ENCODE measurements at regions not wholly inside any gene's neighbourhood (a gene's known extent, or its start where the extent isn't known, plus 50 kb on each side); places are given as distances from the start of the nearest gene placed in this dataset.
A peak's percentile ranks its signal among the peaks of the same experiment; 100 is the strongest.
"Not testable (repeated sequence)": the region's sequence is repeated elsewhere in the genome, so short reads cannot be mapped to it uniquely, and the experiment has no call there.

DNA sequence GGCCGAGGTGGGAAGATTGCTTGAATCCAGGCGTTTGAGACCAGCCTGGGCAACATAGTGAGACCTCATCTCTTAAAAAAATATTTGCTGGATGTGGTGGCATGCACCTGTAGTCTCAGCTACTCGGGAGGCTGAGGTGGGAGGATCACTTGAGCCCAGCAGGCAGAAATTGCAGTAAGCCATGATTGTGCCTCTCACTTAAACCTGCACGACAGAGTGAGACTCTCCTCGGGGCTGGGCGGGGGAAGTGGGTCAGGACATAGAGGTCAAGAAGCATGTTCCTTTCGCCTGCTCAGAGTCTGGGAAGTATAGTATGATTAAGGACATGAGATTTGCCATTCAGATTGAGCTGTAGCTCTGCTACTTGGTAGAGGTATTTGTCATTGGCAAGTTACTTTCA, 52.3 kb downstream of the SEPTIN7 start:
- DNase-seq (ENCODE audit: low spot score) = not testable (repeated sequence)

DNA sequence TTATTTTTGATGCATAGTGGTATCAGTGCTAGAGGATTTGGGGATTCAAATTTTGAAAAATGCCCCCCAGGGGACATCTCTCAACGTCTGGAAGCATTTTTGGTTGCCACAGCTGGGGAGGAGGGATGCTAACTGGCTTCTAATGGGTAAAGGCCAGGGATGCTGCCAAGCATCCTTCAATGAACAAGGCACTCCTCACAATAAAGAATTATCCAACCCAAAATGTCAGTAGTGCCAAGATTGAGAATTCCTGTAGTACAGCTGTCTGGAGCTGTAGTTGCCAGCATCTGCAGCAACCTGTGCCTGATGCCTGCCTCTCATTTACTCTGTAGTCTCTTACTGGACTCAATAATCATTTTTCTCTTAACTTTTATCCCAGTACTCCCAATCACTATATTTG, 53.5 kb downstream of the SEPTIN7 start:
- no peak for DNase-seq (ENCODE audit: low spot score)

DNA sequence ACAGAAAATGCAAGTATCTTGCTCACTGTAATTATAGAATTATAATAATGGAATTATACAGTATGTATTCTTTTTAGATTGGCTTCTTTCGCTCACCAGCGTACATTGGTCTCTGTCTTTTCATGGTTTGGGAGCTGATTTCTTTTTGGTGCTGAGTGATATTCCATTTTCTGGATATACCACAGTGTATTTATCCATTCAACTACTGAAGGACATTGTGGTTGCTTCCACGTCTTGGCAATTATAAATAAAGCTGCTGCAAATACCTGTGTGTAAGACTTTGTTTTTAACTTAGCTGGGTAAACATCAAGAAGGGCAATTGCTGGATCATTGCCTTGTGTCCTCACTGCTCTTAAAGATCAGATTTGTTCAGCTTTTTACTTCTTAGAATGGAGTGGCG, 55.3 kb downstream of the SEPTIN7 start:
- DNase-seq (ENCODE audit: low spot score) = no peak

DNA sequence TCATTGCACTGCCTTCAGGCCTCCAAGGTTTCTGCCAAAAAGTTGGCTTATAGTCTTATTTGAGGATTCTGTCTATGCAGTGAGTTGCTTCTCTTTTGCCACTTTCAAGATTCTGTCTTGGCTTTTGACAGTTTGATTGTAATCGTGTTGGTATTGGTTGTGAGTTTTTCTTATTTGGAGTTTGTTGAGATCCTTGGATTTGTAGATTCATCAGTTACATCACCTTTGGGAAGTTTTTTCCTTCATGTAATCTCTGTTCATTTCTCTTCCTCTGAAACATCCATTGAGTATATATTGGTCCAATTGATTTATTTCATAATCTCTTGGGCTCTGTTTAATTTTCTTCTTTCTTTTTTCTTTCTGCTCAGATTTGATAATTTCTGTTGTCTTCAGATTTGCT, 59.8 kb downstream of the SEPTIN7 start:
- DNase-seq (ENCODE audit: low spot score) = no peak

DNA sequence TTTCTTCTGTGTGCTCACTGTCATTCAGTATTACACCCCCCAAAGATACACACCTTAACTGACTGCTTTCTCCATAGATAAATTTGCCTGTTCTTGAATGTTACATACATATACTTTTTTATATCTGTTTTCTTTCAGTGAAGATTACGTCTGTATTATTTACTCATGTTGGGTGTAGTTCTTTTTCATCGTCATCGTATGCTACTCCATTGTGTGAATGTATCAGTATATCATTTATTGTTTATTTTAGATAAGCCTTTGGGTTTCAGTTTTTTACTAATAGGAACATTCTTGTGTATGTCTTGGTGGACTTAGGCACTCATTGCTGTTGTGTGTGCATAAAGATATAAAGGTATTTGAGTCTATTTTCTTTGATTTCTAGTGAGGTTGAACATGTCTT, 64.4 kb downstream of the SEPTIN7 start:
- no peak for DNase-seq (ENCODE audit: low spot score)

DNA sequence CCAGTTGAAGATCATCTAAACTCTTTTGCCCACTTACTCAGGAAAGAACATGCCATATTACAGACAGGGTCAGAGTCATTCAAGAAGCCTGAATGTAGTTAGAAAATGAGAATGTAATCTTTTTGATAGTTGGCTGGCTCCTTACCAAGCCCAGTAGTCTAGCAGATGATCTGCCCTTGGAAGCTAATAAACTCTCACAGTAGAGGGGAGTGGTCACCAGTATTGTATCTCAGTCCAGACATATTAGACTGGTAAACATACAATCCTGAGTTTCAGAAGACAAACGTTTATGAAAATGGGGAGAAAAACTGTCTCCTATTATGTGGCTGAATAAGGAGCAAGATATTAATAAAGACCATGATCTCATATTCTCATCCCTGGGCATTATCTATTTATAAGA, 65.3 kb downstream of the SEPTIN7 start:
- no peak for DNase-seq (ENCODE audit: low spot score)

DNA sequence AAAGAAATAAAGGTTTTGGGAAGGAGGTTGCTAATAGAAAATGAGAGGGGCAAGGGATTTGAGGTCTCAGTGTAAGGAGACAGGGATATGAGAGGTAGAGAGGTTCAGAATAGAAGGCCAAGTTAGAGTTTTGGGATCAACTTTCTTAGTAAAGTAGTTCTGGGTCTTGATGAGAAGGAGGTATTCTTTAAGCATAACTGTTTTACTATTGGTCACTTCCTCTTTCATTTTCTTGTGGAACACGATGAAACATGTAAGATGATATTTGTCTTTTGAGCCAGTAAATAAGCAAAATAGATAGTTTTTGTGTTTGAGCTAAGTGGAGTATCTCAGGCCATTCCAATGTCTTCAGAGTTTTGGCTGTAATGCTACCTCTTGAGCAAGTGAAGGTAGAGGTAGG, 68.3 kb downstream of the SEPTIN7 start:
- not testable (repeated sequence) for DNase-seq (ENCODE audit: low spot score)

DNA sequence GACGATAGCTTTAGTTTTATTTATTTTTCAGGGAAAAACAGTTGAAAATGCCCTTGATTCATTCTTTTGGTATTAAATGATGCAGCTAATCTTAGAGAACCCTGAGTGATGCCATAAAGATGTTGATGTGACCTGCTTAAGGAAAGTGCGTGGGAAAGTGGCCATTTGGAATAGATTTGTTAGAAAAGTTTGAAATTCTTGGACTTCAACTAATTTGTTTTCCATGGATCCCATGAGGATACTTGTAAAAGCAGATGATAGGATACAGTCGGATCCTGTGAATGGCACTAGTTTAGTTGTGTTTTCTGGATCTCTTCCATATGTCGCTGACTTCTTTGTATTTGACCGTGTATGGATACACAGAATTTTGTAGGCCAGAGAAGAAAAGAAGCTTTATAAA, 69.0 kb downstream of the SEPTIN7 start:
- DNase-seq (ENCODE audit: low spot score) = no peak

DNA sequence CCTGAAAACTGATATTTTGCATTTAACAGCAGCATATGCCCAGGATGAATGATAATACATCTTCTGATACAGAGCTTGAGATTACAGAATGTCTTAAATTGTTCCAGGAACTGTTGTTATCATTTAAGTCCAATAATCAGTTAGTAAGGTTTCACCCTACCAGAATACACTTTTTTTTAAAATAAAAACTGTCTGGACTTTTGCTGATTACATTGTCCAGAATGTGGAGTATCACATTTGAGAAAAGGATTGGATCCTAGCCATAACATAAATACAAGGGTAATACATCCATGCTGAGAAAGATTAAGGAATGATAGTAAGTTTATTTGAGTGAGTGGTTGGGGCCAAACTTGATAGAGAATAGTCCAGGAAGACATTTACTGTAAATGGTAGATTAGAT, 71.0 kb downstream of the SEPTIN7 start:
- no peak for DNase-seq (ENCODE audit: low spot score)

DNA sequence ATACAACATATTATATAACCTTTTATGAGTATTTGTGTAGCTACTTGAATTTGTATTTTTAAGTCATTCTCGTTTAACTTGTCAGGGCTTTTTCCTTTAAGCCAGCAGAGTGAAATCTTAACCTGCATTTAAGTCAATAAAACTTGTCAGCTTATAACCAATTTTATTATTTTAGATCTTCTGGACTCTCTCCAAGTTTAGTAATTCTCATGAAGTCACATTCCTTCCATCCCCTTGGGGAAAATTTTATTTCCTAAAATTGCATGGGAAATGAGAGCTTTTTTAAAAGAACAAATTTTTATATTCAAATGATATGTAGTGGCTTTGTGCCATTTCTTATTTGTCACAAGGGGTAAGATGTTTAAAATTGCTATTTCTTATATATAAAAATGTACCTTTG, 74.0 kb downstream of the SEPTIN7 start:
- DNase-seq (ENCODE audit: low spot score) = no peak

DNA sequence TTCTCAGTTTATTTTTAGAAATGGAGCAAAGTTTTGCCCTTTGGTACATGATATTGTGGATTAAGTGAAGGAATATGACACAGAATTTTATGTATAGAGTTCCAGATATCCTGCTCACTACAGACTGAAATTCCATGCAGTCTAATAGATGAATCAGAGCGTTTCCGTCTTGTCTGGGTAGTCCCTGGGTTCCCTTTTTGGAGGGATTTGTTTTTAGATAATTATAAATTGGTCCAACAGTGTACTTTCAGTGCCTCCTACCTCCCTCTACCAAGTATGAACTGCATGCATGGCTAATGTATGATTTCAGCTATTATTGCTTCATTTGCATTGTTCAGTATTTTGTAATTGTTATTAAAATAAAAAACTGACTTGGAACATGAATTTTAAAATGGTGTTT, 74.4 kb downstream of the SEPTIN7 start:
- peak; percentile 17 for DNase-seq (ENCODE audit: low spot score)

DNA sequence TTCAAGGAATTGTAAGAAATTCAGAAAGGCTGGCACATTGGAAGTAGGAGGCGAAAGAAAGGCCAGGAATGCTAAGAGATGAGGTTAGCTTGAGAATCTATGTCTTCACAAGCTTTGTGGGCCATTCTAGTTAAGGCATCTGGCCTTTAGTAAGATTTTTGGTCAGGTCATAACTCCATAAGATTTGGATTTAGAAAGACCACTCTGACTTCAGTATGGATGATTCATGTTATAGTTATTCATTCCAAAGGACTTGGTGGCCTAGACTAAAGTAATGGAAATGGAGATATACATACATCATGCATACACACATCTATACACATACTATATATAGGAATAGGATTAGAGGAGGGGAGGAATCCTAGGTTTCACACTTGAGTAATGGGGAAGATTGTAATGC, 77.5 kb downstream of the SEPTIN7 start:
- DNase-seq (ENCODE audit: low spot score) = no peak

DNA sequence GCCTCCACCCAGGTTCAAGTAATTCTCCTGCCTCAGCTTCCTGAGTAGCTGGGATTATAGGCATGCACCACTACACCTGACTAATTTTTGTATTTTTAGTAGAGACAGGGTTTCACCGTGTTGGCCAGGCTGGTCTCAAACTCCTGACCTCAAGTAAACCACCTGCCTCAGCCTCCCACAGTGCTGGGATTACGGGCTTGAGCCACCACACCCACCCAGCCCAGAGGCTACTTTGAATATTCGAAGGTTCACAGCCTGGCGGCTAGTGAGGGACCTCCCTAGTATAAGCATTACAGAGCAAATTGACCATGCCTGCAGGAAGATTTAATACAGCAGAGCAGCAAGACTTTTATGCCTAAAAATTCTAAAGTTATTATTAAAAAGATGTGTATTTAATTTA, 86.6 kb downstream of the SEPTIN7 start:
- not testable (repeated sequence) for DNase-seq (ENCODE audit: low spot score)

DNA sequence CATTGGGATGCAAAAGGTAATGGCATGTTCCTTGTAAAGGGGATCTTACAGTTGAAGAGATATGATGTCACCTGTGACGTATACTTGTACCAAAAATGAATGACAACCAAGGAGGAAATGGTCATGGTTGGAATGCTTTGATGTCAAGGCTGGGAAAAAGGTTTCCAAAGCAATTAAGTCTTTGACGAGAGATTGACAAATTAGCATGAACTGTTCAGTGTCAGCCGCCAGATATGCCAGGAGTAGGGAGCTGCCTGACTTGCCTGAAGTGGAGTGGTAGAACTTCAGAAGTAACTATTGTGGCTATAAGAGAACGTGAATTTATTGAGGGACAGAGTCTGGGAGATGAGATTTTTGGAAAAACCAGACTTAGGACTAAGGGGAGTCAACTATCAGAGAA, 88.1 kb downstream of the SEPTIN7 start:
- DNase-seq (ENCODE audit: low spot score) = no peak

DNA sequence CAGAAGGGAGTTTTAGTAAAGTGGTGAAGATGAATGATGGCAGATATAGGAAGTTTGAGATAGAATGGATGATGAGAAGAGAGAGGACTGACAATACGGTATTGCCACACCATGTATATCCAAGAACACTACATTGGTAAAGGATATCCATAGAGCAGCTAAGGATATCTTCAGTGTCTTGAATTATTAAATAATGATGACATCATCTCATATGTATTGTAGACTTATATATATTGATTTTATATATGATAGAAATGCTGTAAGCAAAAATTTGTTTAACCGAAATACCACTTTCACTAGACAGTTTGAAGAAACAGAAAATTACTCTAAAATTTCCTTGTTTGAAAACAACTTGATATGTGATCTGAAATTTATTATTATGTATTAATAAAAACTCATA, 89.0 kb downstream of the SEPTIN7 start:
- DNase-seq (ENCODE audit: low spot score) = no peak

DNA sequence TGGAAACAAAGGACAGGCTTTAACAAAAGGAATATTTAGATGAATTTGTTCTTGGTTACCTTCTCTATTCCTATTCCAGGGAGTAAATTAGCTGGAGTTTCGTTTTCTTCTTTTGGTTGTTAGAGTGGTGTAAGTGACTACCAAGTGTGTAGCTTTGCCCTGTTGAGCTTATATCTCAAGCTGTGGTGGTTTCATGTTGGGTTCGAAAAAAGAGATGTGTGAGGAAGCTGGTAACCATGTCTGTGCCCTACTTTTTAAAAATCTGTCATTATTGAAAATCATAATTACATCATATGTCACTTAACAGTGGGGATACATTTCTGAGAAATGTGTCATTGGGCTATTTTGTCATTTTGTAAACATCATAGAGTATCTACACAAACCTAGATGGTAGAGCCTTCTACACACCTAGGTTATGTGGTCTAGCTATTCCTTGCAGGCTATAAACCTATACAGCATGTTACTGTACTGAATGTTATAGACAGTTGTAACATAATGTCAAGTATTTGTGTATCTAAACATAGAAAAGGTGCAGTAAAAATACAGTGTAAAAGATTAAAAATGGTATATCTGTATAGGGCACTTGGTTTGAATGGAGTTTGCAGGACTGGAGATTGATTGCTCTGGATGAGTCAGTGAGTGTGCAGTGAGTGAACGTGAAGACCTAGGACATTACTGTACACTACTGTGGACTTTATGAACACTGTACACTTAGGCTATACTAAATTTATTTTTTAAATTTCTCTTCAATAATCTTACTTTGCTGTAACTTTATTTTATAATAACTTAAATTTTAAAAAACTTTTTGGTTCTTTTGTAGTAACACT, 90.4 kb downstream of the SEPTIN7 start:
- no peak for DNase-seq (ENCODE audit: low spot score)

DNA sequence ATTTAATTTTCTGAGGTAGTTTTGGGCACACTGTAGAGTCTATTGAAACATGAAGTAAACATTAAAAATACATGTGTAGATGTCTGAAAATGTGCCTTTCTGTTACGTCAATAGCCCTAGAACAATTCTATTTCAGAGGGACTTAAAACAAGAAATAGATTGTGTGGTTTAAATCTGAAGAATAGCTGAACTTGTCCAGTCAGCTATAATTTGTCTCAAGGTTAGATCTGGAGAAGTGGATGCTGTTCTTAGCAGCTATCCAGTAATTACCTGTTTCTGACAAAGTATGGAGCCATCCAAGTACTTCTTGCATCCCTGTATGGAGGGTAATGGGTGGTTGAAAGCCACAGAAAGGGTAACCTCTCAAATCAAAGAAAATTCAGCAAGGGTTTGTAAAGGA, 92.8 kb downstream of the SEPTIN7 start:
- DNase-seq (ENCODE audit: low spot score) = no peak

DNA sequence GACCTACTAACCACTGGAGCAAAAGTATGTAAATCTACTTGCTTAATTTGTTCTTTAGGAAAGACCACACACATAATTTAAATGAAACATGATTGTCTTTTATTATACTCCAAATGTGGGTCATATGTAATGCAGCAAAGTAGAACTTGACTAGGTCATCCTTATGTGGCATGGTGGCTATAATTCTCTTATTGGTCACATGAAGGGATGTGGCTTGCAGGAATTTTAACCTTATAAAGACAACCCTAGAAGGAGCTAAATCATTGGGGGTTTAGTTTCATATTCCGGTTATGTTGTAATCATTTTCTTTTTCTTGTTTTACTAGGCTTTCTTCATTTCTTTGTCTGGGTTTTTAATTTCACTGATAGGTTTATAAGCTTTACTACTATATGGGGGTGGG, 93.9 kb downstream of the SEPTIN7 start:
- DNase-seq (ENCODE audit: low spot score) = no peak

DNA sequence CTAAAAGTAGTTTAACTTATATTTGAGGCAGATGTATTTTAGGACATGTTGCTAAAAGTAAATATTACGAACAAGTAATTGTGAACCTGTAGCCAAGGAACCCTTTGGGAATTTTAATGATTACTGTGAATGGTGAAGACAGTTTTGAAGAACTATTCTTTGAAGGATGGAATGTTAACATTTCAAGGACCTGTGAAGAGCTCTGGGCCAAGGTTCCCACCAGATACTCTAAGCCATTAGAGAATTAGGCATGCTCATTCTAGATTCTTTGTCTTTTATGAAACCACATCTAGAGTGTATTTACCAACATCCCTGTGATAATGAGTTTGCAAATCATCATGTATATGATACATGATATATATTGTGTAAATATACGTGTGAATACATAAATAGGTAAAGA, 99.8 kb downstream of the SEPTIN7 start:
- no peak for DNase-seq (ENCODE audit: low spot score)

DNA sequence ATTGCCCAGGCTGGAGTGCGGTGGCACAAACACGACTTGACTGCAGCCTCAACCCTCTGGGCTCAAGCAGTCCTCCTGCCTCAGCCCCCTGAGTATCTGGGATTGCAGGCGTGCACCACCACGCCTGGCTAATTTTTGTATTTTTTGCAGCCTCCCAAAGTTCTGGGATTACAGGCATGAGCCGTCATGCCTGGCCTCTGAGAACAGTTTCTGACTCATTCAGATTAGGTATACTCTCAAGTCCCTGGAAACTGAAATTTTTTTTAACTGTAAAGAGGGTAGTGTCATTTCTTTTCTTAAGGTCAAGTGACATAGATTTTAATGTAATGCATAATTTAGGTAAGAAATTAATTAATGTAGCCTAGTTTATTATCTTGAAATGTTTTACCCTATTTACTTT, 104.7 kb downstream of the SEPTIN7 start:
- DNase-seq (ENCODE audit: low spot score) = no peak

DNA sequence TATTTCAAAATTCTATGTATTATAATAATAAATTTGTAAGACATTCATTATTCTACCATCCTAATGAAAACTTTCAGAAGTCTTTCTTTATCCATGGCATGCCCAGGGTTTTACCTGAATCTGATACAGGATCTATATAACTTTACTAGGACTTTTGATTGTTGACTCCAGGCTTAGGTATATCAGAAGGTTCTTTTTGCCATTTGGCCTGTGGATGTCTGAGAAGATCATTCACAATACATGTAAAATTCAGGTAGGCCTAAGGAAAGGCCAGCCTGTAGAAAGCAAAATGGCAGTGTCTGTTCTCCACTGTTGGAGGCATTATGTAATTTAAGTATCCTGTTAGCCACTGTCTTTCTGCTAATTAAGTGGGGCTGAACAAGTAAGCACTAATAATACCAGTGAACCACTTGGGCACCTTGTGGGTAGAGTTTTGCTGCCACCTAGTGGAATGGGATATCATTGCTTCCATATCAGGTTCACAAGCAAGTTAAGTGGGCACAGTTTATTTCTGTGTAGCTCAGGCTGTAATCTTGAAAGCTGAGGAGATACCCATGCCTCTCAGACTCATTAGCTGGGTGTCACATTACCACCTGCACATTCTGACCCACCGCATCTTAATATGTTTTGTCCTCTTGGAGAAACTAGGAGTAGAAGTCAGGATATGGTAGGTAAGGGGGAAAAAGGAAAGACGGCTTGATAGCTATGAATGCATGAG, 105.5 kb downstream of the SEPTIN7 start:
- peak; percentile 62 for DNase-seq (ENCODE audit: low spot score)

DNA sequence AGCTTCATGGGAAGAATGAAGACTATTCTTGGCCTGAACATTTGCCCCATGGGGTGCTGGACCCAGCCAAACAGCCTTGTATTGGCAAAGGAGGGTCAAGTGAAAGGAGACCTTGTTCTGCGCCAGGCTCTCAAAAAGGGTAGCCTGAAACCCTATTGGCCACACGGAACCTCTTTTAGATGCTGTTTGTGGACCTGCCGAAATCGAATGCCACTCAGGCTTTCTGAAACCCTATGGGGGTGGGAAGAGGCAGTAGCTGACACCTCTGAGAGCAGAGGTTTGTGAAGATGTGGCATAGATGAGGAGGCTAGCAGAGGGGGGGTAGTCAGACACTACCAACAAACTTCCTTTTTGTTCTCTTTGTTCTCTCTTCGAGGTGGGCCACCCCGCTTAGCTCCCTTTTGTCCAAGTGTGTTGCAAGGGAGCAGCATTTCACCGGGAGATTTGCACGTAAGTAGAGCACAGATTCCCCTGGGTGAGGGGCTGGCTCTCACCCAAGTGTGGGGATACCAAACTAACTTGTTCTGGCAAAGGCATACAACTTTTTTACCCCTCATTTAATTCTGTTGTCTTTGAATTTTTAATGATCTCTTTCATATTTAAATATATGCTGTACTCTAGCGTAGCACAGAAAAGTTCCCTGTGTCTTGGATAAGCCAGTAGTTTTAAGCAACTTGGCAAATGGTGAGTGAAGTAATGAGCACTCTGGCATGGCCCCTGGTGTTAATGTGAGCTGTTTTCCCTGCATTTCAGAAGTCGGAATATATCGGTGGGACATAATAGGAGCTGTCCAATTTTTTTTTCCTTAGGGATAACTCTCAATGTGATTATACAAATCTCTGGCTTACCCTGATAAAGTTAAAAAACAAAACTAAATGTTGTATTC, 107.7 kb downstream of the SEPTIN7 start:
- no peak for DNase-seq (ENCODE audit: low spot score)

DNA sequence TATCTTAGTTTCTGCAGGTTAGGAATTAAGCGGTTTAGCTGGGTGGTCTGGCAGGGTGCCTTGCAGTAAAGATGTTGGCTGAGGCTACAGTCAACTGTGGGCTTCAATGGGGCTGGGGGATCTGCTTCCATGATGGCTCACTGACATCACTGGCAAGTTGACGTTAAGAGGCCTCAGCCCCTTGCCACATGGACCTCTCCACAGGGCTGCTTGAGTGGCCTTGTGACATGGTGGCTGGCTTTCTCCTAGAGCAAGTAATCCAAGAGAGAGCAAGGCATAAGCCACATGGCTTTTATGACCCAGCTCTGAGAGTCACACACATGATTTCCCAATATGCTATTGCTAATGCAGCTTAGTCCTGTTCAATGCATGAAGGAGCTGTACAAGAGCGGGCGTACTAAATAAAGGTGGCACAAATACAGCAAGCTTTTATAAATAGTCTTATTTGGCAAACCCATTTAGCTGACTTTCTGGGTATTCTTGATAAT, 109.1 kb downstream of the SEPTIN7 start:
- no peak for DNase-seq (ENCODE audit: low spot score)

Measured in GM03348 (cell line).